Lower leg skin (tissue), 3 donors: ENCODE measurements at regions not wholly inside any gene's neighbourhood (a gene's known extent, or its start where the extent isn't known, plus 50 kb on each side); places are given as distances from the start of the nearest gene placed in this dataset.

Experiments
- POLR2A ChIP-seq, 2 donors: fragments of 450-650 bp; IDR thresholded peaks; one replicate each; pipeline ENCODE4 v1.6.1; 2016 to 2017; ENCODE audit warnings: antibody characterized with exemption in 2 of 2, mild to moderate bottlenecking in 1 of 2, moderate library complexity in 1 of 2
- TF ChIP-seq, protein P1 (sequence below), 3 donors: fragments of 450-650 bp; IDR thresholded peaks; one replicate each; pipeline ENCODE4 v1.5.1; 2016; ENCODE audit warnings: antibody characterized with exemption in 3 of 3, mild to moderate bottlenecking in 3 of 3, moderate library complexity in 2 of 3

- TF ChIP-seq, protein P1, sequence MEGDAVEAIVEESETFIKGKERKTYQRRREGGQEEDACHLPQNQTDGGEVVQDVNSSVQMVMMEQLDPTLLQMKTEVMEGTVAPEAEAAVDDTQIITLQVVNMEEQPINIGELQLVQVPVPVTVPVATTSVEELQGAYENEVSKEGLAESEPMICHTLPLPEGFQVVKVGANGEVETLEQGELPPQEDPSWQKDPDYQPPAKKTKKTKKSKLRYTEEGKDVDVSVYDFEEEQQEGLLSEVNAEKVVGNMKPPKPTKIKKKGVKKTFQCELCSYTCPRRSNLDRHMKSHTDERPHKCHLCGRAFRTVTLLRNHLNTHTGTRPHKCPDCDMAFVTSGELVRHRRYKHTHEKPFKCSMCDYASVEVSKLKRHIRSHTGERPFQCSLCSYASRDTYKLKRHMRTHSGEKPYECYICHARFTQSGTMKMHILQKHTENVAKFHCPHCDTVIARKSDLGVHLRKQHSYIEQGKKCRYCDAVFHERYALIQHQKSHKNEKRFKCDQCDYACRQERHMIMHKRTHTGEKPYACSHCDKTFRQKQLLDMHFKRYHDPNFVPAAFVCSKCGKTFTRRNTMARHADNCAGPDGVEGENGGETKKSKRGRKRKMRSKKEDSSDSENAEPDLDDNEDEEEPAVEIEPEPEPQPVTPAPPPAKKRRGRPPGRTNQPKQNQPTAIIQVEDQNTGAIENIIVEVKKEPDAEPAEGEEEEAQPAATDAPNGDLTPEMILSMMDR (IDR thresholded peaks at IDR 0.05): no peak
- no peak for TF ChIP-seq POLR2A (IDR thresholded peaks at IDR 0.05)
These were observed 151.9 kb upstream of the CMC1 start for GRCh38 chr3:28089527-28089897.
